ENCODE measurements at regions not wholly inside any gene's neighbourhood (a gene's known extent, or its start where the extent isn't known, plus 50 kb on each side); places are given as distances from the start of the nearest gene placed in this dataset.
"Not testable (repeated sequence)": the region's sequence is repeated elsewhere in the genome, so short reads cannot be mapped to it uniquely, and the experiment has no call there.

DNA sequence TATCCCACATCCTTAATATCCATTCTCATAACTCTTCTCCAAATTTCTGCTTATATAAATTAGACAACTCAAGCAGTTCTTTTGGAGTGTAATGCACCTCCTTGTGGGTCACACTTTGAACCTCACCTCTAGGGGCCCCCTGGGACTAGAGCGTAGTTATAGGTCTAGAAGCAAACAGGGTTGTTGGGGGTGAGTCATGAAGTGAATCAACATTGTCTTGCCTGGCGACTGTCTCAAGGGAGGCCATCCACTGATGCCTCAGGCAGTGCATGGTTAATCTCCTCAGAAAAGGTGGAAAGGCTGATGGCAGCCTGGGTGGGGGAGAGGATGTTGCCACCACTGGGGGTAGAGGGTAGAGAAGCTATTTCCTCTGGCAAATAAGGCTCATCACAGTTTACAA, 129.1 kb downstream of the TNFRSF21 start:
- peak; percentile 80 for DNase-seq

- no peak for DNase-seq
Measured at GRCh38 chr6:47179286-47179685, 130.4 kb downstream of the TNFRSF21 start.

GRCh38 chr6:47175656-47176055, 133.5 kb upstream of the ADGRF1 start:
- no peak for DNase-seq

DNA sequence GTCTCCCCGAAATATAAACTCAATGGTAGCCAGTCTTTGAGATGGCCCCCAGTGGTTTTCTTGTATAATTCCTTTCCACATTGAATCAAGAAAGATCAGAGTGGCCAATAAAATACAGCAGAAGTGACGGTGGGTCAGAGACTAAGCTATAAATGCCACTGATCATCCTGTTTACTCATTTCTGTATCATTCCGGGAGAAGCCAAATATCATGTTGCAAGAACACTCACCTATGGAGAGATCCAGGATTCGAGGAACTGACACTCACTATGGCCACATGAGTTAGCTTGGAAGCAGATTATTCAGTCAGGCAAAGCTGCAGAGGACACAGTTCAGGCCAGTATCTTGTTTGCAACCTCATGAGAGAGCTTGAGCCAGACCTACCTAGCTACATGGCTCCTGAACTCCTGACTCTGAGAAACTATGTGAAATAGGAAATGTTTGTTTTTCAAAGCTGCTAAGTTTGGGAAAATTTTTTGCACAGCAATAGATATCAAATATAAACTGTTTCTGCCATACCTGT, 132.4 kb upstream of the ADGRF1 start:
- DNase-seq = no peak

GRCh38 chr6:47174063-47174462, 131.9 kb upstream of the ADGRF1 start:
- not testable (repeated sequence) for DNase-seq

GRCh38 chr6:47173145-47173544, 131.0 kb upstream of the ADGRF1 start:
- DNase-seq = not testable (repeated sequence)

DNA sequence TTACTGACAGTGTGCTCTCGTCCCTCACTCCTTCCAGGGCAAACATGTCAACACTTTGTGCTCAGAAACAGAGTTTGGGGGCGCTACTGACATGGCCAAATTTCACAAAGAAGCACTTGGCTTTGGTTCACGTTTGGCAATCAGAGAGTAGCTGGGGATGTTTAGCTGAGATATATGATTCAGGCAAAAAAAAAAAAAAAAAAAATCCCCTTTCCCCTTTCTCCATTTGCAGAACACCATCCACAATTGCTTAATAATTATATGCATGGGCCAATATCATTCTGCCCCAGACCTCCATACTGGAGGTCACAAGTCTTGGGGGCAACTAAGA, 128.4 kb upstream of the ADGRF1 start:
- no peak for DNase-seq

DNA sequence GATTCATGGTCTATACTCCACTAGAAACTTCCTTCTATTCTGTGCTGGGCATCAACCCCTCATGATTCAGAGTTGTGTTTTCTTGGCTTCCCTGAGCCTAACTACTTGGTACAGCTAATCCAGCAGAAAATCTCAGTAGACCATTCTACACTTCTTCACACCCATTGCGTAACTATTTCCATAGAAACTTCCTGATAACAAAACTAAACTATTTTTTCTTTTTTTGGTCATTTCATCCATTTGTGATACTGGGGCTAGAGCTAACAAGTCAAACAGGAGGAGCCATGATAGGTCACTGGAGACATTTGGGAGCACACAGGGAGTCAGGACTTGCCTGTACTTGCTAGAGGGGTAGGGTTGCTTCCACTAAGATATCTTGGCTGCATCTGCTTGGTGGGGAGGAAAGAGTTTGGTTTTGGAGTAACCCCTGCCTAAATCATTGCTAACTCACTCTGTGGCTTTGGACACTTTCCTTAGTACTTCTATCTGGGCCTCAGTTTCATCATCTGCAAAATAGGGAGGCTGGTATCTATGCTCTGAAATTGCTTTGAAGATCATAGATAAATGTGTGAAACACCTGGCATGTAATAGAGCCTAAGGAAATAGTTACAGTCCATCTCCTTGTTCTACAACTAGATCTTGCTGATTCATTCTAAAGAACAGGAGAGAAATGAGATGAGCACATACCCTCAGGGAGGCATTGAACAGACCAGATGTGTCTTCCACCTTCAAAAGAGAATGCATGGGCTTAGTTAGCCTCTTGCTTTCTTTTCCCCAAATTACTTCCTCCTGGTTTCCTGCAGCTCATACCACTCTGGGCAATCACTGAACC, 127.9 kb upstream of the ADGRF1 start:
- no peak for DNase-seq

DNA sequence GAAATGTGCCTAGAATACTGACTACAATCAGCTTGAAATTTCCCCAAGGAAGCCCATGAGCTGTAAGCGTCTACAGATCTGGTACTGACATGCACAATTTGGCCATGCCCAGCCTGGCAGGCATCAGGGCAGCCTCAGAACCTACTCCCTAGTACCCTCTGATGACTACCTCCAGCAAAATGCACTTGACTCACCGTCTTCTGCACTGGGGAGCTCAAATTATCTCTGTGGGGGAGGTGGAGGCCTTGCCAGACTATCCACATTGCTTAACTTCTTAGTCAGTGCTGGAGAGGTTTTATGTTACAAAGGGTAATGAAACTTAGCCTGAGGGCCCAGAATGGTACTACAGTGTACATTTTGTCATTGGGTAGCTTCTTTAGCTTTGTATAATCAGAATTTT, 126.0 kb upstream of the ADGRF1 start:
- peak; percentile 62 for DNase-seq

GRCh38 chr6:47165918-47166317, 123.8 kb upstream of the ADGRF1 start:
- no peak for DNase-seq

DNA sequence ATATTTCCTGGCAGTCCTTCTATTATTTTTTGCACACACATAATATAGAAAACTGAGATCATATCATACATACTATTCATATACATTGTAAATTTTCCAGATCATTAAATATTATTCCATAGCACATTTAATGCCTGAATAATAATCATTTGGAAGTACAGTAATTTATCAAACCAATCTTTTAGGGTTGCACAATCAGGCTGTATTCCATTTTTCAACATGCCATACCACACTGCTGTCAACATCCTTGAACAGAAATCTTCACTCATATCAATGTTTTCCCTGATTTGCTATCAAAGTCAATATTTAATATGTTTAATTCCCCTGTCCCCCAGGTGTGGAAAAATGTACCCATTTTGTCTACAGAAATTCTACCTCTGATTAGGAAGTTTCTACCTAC, 122.7 kb upstream of the ADGRF1 start:
- DNase-seq = no peak

- DNase-seq = no peak
Measured at GRCh38 chr6:47163536-47163935, 121.4 kb upstream of the ADGRF1 start.

- no peak for DNase-seq
Measured at GRCh38 chr6:47162793-47163192, 120.7 kb upstream of the ADGRF1 start.

- DNase-seq = no peak
Measured at GRCh38 chr6:47162231-47162630, 120.1 kb upstream of the ADGRF1 start.

- DNase-seq = peak; percentile 66
Measured at GRCh38 chr6:47161176-47161687, 119.1 kb upstream of the ADGRF1 start.

- no peak for DNase-seq
Measured at GRCh38 chr6:47160702-47161101, 118.6 kb upstream of the ADGRF1 start.

DNA sequence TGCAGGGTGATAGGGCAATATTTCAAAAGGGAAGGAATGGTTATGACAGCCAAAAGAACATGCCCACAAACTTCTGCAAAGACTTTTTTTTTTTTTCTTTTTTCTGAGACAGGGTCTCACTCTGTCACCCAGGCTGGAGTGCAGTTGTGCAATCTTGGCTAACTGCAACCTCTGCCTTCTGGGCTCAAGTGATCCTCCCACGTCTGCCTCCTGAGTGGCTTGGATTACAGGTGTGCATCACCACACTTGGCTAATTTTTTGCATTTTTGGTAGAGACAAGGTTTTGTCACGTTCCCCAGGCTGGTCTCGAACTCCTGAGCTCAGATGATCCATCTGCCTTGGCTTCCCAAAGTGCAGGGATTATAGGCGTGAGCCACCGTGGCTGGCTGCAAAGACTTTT, 117.6 kb upstream of the ADGRF1 start:
- no peak for DNase-seq

DNA sequence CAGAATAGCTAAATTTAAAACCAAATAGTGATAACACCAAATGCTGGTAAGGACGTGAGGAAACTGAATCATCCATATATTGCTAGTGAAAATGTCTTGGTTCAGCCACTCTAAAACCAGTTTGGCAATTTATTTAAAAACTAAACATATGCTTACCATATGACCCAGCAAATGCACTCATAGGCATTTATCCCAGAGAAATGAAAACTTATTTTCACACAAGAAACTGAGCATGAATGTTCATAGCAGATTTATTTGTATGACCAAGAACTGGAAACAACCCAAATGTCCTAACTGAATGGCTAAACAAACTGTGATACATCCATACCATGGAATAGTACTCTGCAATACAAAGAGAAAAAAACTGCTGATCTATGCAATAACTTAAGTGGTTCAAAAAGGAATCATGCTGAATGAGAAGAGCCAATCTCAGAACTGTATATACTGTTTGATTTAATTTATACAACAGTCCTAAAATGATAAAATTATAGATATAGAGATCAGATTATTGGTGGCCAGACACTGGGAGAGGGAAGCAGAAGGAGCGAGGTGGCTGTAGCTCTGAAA, 115.6 kb upstream of the ADGRF1 start:
- no peak for DNase-seq

DNA sequence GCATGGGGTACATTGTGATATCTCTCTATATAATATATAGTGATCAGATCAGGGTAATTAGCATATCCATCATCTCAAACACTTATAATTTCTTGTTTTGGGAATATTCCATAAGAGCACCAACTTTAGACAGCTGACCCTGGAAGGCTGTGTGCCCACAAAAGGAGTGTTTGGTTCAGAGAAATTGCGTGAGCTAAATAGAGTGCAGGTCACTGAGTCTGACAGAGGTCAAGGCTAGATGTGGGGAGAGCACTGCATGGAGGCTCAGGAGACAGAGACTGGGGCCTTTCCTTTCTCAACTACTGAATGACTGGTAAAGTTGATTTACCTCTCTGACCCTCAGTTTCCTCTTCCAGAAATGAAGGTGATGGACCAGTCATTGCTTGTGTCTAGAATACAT, 114.9 kb upstream of the ADGRF1 start:
- no peak for DNase-seq

- DNase-seq = no peak
Measured at GRCh38 chr6:47156196-47156595, 114.1 kb upstream of the ADGRF1 start.

DNA sequence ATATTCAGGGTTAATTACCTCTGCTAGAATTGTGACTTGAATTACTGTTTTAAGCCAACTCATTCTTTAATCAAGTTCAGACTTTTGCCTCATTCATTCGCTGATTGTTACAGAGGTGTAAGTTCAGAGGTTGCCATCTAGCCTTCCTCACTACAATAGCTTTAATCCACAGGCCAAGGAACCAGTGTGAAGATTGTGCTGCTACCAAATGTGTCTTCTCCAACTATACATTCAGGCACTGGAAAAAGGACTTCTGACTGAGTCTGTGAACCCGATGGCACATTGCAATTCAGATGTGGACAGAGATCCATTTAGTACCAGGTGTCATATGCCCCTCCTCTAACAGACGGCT, 111.2 kb upstream of the ADGRF1 start:
- no peak for DNase-seq

DNA sequence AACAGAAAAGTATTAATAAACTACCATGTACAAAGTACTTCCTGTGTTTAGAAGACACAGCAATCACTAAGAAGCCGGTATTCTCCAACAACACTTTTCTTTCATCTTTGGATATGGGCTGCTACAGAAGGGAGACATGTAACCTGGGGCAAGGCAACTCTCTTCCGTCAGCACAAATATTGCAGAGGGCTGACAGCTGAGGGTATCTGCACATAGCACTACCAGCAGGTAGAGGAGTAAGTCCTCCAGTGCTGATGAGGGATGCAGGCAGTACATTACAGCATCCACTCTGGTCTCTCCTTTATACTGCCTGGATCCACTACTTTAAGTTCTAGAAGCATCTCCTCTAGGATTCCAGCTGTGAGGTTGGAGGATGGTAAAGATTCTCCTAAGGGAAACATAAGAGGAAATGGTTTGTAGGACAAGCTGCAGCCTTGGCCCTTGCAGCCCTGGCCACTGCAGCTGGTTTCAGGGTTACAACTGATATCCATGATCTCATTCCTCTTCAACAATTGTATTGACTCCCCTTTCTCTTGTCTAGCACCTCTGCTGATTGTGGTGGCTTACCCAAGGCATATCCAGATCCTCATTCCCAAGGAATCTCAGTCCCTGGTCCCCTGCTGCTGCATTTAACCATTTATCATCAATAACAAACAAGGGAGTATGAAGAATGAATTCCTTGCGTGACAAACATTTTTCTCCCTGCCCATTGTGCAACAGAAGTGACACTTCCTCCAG, 110.7 kb upstream of the ADGRF1 start:
- no peak for DNase-seq

DNA sequence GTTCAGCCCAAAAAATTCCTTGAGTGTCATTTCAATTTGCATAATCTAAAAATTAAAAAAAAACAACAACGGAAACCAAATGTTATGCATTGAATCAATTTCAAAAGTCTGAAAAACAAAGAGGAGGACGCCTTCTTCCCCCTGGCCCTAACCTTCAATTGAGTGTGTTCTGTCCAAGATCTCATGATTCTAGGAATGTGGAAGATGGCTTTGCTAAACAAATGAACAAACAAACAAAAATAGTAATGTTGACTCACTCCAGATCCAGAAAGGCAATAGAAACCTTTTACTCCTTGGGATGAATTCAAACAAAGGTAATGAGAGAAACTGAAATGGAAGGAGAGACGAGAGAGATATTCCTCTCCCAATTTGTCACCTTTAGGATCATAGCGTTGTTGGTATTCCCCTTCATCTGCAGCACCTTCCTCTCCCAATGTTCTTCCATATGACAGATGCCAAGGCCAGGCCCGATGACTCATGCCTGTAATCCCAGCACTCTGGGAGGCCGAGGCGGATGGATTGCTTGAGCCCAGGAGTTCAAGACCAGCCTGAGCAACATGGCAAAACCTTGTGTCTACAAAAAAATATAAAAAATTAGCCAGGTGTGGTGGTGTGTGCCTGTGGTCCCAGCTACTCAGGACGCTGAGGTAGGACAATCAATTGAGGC, 109.2 kb upstream of the ADGRF1 start:
- DNase-seq = peak; percentile 10

Measured in DMS53 (cell line).